Stimulated activated naive B cell treated with anti-CD40 and anti-IgM and Interleukin-4, amounts not matched to agents 10 μg/mL and 1 μg/mL and 100 μg/mL, for 72 hours (primary cell): ENCODE measurements at regions not wholly inside any gene's neighbourhood (a gene's known extent, or its start where the extent isn't known, plus 50 kb on each side); places are given as distances from the start of the nearest gene placed in this dataset.
"Not testable (repeated sequence)": the region's sequence is repeated elsewhere in the genome, so short reads cannot be mapped to it uniquely, and the experiment has no call there.

Source experiments
- ATAC-seq, 2 donors: fragments of 150-1000 bp; cut with Tn5 transposase; replicated peaks; 2 replicates each; pipeline ENCODE4 v1.10.0; 2021; ENCODE audit warnings: moderate library complexity in 1 of 2
- DNase-seq: peaks from one replicate; pipeline ENCODE4 v3.0.0; 2021
- H3K27ac Mint-ChIP-seq: one replicate; pipeline ENCODE4 v1.8.0; 2022; ENCODE audit warnings: mild to moderate bottlenecking, mixed read lengths
- H3K27me3 Mint-ChIP-seq, 2 donors: one replicate each; pipeline ENCODE4 v1.8.0; 2022; ENCODE audit warnings: mixed read lengths in 2 of 2
- H3K36me3 Mint-ChIP-seq, 2 donors: one replicate each; pipeline ENCODE4 v1.8.0; 2022; ENCODE audit warnings: mixed read lengths in 2 of 2, mild to moderate bottlenecking in 1 of 2
- H3K4me1 Mint-ChIP-seq, 2 donors: one replicate each; pipeline ENCODE4 v1.8.0; 2022; ENCODE audit warnings: mixed read lengths in 2 of 2, mild to moderate bottlenecking in 1 of 2
- H3K4me3 Mint-ChIP-seq, 2 donors: one replicate each; pipeline ENCODE4 v1.8.0; 2022; ENCODE audit warnings: mild to moderate bottlenecking in 2 of 2, mixed read lengths in 2 of 2, moderate library complexity in 1 of 2
- H3K9me3 Mint-ChIP-seq, 2 donors: one replicate each; pipeline ENCODE4 v1.8.0; 2022; ENCODE audit warnings: mixed read lengths in 2 of 2, mild to moderate bottlenecking in 1 of 2

DNA sequence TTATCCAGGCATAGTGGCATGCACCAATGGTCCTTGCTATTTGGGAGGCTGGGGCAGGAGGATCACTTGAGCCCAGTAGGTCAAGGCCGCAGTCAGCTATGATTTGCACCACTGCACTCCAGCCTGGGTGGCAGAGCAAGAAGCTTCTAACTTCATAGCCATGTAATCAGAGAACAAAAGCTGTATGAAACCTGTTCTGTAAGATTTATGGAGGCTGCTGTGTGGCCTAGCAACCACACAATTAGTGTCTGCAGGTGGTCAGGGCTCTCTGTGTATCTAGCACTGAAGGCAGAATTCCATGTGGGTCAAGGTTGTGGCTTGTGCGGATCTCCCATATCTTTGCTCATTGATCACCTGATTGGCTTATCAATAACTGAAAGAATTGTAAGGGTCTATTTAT lies 221.5 kb upstream of the FOXK1 start:
- Mint-ChIP-seq H3K9me3 (peaks cover 3 to 4% of the 10 kb centered on the region in 2 donors), H3K4me1 (peaks cover 6 to 12% of the 10 kb centered on the region in 2 donors), H3K4me3 (no peak overlapping the region), H3K27me3 (peaks cover 2 to 5% of the 10 kb centered on the region in 2 donors), H3K36me3 (no peaks in the 10 kb centered on the region), H3K27ac (no peak overlapping the region)
- ATAC-seq (no peak), DNase-seq (no peak)

DNA sequence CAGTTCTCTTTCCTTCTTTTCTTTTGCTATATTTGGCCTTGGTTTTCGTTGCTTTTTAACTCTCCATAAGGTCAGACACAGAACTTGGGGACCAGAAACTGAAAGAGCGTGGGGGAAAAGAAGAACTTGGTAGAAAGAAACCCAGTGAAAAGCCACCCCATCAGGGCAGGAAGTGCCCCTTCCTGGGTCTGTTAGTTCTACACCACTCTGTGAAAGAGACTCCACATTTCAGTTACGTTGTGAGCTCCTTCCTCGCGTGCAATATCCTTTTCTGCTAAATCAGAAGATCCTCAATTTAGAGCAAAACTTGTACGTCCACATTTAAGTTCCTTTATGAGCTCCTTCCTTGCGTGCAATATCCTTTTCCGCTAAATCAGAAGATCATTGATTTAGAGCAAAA lies 220.6 kb upstream of the FOXK1 start:
- Mint-ChIP-seq H3K4me3 (no peak overlapping the region), H3K4me1 (peaks cover 6 to 12% of the 10 kb centered on the region in 2 donors), H3K36me3 (no peaks in the 10 kb centered on the region), H3K27ac (no peak overlapping the region), H3K27me3 (peaks cover 6 to 9% of the 10 kb centered on the region in 2 donors), H3K9me3 (peaks cover 3 to 4% of the 10 kb centered on the region in 2 donors)
- ATAC-seq, result peak; percentile 31 to 39
- DNase-seq, result no peak

DNA sequence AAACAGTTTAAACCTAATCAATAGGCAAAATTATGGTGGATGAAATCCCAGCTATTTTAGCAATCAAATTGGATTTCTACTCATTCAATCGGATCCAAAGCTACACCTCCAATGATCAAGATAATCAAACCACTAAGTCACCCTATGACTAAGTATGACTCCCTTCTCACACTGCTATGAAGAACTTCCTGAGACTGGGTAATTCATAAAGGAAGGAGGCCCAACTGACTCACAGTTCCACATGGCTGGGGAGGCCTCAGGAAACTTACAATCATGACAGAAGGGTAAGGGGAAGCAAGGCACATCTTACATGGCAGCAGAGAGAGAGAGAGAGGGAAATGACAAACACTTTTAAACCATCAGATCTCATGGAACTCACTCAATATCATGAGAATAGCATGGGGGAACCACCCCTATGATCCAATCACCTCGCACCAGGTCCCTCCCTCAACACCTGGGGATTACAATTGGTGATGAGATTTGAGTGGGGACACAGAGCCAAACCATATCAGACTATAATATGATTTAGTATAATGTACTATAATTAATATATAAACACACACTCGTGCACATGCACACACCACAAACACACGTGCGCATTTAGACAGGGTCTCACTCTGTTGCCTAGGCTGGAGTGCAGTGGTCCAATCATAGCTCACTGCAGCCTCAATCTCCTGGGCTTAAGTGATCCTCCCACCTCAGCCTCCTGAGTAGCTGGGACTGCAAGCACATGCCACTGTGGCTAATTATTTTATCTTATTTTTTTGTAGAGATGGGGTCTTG lies 213.6 kb upstream of the FOXK1 start:
- peaks cover 4 to 5% of the 10 kb centered on the region in 2 donors for H3K9me3 Mint-ChIP-seq
- DNase-seq (no peak), ATAC-seq (no peak)
- no peaks in the 10 kb centered on the region for H3K4me1 Mint-ChIP-seq
- peaks cover 6 to 9% of the 10 kb centered on the region in 2 donors for H3K27me3 Mint-ChIP-seq
- no peak overlapping the region for H3K27ac Mint-ChIP-seq
- H3K4me3 Mint-ChIP-seq, result no peak overlapping the region
- H3K36me3 Mint-ChIP-seq, result no peaks in the 10 kb centered on the region

DNA sequence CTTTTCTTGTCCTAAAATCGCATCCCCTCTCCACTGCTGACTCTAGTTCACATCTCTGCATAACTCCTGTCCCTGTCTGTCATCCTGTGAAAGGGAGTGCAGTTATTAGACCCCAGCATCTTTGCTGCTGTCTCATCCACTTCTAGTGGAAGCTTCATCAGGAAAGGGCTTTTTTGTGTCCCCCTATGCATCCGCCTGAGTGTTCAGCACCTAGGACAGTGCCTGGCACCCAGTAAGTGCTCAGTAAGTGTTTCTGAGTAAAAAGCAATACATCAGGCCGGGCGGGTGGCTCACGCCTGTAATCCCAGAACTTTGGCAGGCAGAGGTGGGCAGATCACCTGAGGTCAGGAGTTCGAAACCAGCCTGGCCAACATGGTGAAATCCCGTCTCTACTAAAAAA lies 211.8 kb upstream of the FOXK1 start:
- H3K4me1 Mint-ChIP-seq, result no peaks in the 10 kb centered on the region
- no peak overlapping the region for H3K4me3 Mint-ChIP-seq
- no peak for ATAC-seq
- H3K27ac Mint-ChIP-seq, result no peak overlapping the region
- peaks cover 2 to 4% of the 10 kb centered on the region in 2 donors for H3K9me3 Mint-ChIP-seq
- no peaks in the 10 kb centered on the region for H3K36me3 Mint-ChIP-seq
- H3K27me3 Mint-ChIP-seq, result peaks cover 6 to 8% of the 10 kb centered on the region in 2 donors
- DNase-seq, result no peak

DNA sequence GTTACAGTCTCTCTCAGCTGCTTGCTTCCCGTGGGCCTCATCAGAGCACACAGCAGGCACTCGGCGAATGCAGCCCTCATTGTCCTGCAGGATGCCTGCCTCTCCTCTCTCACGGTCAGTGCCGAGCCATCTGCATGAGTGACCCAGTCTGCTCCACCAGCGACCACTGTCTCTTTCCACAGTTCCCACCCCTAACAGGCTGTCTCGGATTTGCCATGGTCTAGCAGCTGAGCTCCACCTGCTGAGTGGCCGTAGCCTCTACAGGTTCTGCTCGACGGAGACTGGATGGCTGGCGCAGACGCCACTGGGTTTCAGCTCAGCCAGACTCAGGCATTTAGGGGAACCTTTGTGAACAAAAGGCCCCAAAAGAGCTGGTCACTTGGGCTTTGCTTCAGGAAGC lies 209.4 kb upstream of the FOXK1 start:
- ATAC-seq, result no peak
- Mint-ChIP-seq H3K27ac (peak overlapping the region; percentile 21), H3K36me3 (no peaks in the 10 kb centered on the region), H3K27me3 (peaks cover 0 to 6% of the 10 kb centered on the region in 2 donors), H3K9me3 (peaks cover 2 to 4% of the 10 kb centered on the region in 2 donors), H3K4me3 (no peak overlapping the region), H3K4me1 (no peaks in the 10 kb centered on the region)
- no peak for DNase-seq

DNA sequence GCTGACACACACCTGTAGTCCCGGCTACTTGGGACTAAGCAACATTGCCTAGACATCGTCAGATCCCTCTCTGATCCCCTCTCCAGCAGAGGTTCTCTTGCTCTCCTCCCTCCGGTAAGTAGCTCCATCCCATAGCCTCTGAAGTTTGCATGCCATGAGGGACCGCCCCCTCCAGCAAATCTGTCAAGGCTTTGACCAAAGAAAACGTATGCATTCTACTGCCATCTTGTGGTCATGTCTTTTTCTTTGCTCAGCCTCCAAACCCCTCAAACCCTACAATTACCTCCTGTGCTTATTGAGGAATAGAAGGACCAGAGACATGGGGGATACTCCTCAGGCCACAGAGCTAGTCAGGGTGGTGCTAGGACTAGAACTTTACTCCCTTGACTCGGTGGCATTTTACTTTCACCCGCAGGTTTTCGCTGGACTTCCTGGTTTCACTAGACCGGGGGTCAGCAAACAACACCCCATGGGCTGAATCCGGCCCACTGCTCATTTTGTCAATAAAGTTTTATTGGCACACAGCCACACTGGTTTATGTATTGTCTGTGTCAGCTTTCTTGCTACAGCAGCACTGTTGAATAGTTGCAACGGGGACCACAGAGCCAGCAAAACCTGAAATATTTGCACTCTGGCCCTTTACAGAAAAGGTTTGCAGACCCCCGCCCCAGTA lies 202.6 kb upstream of the FOXK1 start:
- no peak overlapping the region for H3K4me3 Mint-ChIP-seq
- peaks cover 14 to 27% of the 10 kb centered on the region in 2 donors for H3K9me3 Mint-ChIP-seq
- H3K4me1 Mint-ChIP-seq, result peaks cover 0 to 2% of the 10 kb centered on the region in 2 donors
- no peak overlapping the region for H3K27ac Mint-ChIP-seq
- H3K36me3 Mint-ChIP-seq, result peaks cover 3 to 11% of the 10 kb centered on the region in 2 donors
- ATAC-seq, result peak; percentile 57 to 76
- peak; percentile 4 for DNase-seq
- peaks cover 9 to 14% of the 10 kb centered on the region in 2 donors for H3K27me3 Mint-ChIP-seq

DNA sequence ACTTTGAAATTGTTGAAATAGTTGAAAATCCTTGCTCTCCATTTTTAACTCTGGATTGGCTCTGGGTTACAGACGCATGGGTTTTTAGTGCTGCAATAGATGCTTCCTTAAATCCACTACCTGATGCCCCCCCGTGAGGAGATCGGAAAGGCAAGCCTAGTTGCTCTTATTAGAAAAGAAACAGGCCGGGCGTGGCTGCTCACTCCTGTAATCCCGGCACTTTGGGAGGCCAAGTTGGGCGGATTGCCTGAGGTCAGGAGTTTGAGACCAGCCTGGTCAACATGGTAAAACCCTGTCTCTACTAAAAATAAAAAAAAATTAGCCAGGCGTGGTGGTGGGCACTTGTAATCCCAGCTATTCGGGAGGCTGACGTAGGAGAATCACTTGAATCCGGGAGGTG lies 202.0 kb upstream of the FOXK1 start:
- DNase-seq, H3K4me3 Mint-ChIP-seq, H3K4me1 Mint-ChIP-seq, ATAC-seq, H3K27ac Mint-ChIP-seq: not testable (repeated sequence)
- Mint-ChIP-seq H3K27me3 (peaks cover 12 to 17% of the 10 kb centered on the region in 2 donors), H3K36me3 (peaks cover 3 to 16% of the 10 kb centered on the region in 2 donors), H3K9me3 (peaks cover 14 to 33% of the 10 kb centered on the region in 2 donors)

DNA sequence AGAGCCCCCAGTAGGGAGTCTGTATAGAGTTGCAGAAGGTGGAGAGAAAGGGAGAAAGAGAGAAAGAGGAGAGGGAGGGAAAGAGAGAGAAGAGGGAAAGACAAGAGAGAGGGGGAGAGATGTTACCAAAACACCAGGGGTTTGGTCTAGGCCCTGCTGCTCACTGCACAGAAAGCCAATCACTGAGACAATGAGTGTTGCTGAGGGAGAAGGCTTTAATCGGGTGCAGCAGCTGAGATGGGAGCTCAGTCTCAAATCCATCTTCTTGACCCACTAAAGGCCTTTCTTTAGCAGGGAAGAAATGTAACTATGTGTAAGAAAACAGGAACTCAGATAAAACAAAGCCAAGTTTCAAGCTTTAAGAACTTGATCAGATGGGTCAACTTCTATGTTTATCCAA lies 198.2 kb upstream of the FOXK1 start:
- H3K36me3 Mint-ChIP-seq, result peaks cover 3 to 16% of the 10 kb centered on the region in 2 donors
- ATAC-seq (no peak), DNase-seq (no peak)
- no peak overlapping the region for H3K4me3 Mint-ChIP-seq
- peaks cover 14 to 33% of the 10 kb centered on the region in 2 donors for H3K9me3 Mint-ChIP-seq
- no peak overlapping the region for H3K27ac Mint-ChIP-seq
- peaks cover 0 to 4% of the 10 kb centered on the region in 2 donors for H3K4me1 Mint-ChIP-seq
- peaks cover 12 to 19% of the 10 kb centered on the region in 2 donors for H3K27me3 Mint-ChIP-seq

DNA sequence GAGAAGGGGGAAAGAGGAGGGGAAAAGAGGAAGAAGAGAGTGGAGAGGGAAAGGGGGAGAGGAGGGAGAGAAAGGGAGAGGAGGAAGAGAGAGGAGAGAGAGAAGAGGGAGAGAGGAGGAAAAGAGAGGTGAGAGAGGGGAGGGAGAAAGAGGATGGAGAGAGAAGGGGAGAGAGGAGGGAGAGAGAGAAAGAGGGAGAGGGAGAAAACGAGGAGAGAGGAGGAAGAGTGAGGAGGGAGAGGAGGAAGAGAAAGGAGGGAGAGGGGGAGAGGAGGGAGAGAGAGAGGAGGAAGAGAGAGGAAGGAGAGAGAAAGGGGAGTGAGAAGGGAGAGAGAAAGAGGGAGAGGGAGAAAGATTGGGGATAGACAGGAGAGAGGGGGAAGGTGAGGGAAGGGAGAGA lies 197.6 kb upstream of the FOXK1 start:
- H3K27me3 Mint-ChIP-seq, result peaks cover 12 to 23% of the 10 kb centered on the region in 2 donors
- peaks cover 13 to 29% of the 10 kb centered on the region in 2 donors for H3K9me3 Mint-ChIP-seq
- H3K4me1 Mint-ChIP-seq, result peaks cover 0 to 2% of the 10 kb centered on the region in 2 donors
- peaks cover 3 to 16% of the 10 kb centered on the region in 2 donors for H3K36me3 Mint-ChIP-seq
- ATAC-seq, result no peak
- DNase-seq, result no peak
- H3K27ac Mint-ChIP-seq, result no peak overlapping the region
- H3K4me3 Mint-ChIP-seq, result no peak overlapping the region

DNA sequence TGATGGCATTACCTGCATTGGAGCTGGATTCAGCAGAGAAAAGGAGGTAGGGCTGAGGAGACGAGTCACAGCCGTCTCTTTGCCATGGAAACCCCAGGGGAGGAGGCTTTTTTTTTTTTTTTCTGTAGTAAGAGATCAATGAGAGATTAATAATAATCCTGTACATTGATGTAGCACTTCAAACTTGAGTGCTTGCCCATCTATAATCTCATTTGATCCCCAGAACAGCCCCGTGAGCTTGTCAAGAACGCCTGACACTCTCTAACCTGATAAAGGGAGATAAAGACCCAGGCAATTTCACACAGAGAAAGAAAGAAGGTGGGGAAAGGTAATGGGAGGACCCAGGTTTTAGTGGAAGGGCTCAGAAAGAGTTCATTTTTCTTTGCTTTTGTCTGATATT lies 195.2 kb upstream of the FOXK1 start:
- peaks cover 8 to 16% of the 10 kb centered on the region in 2 donors for H3K9me3 Mint-ChIP-seq
- no peak for DNase-seq
- H3K36me3 Mint-ChIP-seq, result peaks cover 3 to 12% of the 10 kb centered on the region in 2 donors
- H3K4me1 Mint-ChIP-seq, result peaks cover 0 to 2% of the 10 kb centered on the region in 2 donors
- H3K4me3 Mint-ChIP-seq, result no peak overlapping the region
- ATAC-seq, result no peak
- peaks cover 15 to 25% of the 10 kb centered on the region in 2 donors for H3K27me3 Mint-ChIP-seq
- no peak overlapping the region for H3K27ac Mint-ChIP-seq

DNA sequence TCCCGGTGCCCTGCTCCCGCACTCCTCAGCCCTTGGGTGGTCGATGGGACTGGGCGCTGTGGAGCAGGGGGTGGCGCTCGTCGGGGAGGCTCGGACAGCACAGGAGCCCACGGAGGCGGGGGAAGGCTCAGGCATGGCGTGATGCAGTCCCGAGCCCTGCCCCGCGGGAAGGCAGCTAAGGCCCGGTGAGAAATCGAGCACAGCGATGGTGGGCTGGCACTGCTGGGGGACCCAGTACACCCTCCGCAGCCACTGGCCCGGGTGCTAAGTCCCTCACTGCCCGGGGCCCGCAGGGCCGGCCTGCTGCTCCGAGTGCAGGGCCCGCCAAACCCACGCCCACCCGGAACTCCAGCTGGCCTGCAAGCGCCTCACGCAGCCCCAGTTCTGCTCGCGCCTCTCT lies 185.2 kb upstream of the FOXK1 start:
- peaks cover 10 to 16% of the 10 kb centered on the region in 2 donors for H3K9me3 Mint-ChIP-seq
- not testable (repeated sequence) for ATAC-seq, DNase-seq, H3K36me3 Mint-ChIP-seq, H3K27me3 Mint-ChIP-seq, H3K4me1 Mint-ChIP-seq, H3K4me3 Mint-ChIP-seq, H3K27ac Mint-ChIP-seq

DNA sequence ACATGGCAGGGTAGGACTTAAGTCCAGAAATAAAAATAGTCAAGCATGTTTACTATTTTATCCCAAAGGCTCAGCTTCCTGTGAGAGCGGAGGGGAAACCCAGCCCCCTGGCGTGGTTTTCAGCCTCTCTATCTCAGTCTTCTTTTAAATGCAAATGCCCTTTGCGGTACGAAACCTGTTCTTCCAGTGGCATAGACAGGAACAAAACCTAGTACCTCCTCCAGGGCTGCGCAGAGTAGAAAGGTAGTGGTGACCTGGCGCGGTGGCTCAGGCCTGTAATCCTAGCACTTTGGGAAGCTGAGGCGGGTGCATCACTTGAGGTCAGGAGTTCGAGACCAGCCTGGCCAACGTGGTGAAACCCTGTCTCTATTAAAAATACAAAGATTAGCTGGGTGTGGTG lies 181.3 kb upstream of the FOXK1 start:
- no peak for DNase-seq
- H3K4me3 Mint-ChIP-seq, result no peak overlapping the region
- H3K4me1 Mint-ChIP-seq, result no peaks in the 10 kb centered on the region
- no peak for ATAC-seq
- H3K27me3 Mint-ChIP-seq, result no peaks in the 10 kb centered on the region
- no peak overlapping the region for H3K27ac Mint-ChIP-seq
- no peaks in the 10 kb centered on the region for H3K36me3 Mint-ChIP-seq
- H3K9me3 Mint-ChIP-seq, result peaks cover 6 to 9% of the 10 kb centered on the region in 2 donors

DNA sequence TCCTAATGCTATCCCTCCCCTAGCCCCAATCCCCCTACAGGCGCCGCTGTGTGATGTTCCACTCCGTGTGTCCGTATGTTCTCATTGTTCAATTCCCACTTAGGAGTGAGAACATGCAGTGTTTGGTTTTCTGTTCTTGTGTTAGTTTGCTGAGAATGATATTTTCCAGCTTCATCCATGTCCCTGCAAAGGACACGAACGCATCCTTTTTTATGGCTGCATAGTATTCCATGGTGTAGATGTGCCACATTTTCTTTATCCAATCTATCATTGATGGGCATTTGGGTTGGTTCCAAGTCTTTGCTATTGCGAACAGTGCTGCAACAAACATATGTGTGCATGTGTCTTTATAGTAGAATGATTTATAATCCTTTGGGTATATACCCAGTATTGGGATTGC lies 174.2 kb upstream of the FOXK1 start:
- ATAC-seq, DNase-seq, H3K27ac Mint-ChIP-seq, H3K4me3 Mint-ChIP-seq, H3K36me3 Mint-ChIP-seq, H3K27me3 Mint-ChIP-seq, H3K4me1 Mint-ChIP-seq: not testable (repeated sequence)
- H3K9me3 Mint-ChIP-seq, result peaks cover 7 to 24% of the 10 kb centered on the region in 2 donors

DNA sequence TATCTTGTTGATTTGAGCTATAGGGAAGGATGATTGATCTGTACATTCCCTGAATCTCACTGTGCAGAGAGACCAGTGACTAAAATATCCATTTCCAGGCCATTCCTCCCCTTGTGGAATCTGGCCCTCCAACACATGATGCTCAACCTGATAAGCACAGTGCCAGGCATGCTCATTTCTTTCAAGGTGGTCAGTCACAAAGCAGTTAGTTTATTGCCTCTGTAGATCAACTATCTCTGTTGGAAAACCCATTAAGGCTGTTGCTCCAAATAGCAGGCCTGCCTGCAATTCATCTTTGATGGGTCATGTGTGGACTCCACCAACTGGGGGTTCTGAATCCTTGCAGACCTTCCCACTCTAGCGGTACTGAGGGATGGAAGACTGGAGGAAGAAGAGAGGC lies 168.6 kb upstream of the FOXK1 start:
- Mint-ChIP-seq H3K4me3 (no peak overlapping the region), H3K36me3 (no peaks in the 10 kb centered on the region), H3K9me3 (peaks cover 13 to 26% of the 10 kb centered on the region in 2 donors), H3K27me3 (peaks cover 5 to 14% of the 10 kb centered on the region in 2 donors), H3K27ac (no peak overlapping the region), H3K4me1 (no peaks in the 10 kb centered on the region)
- ATAC-seq, result no peak
- DNase-seq, result no peak
